ENCODE measurements at regions not wholly inside any gene's neighbourhood (a gene's known extent, or its start where the extent isn't known, plus 50 kb on each side); places are given as distances from the start of the nearest gene placed in this dataset.
"Not testable (repeated sequence)": the region's sequence is repeated elsewhere in the genome, so short reads cannot be mapped to it uniquely, and the experiment has no call there.

DNA sequence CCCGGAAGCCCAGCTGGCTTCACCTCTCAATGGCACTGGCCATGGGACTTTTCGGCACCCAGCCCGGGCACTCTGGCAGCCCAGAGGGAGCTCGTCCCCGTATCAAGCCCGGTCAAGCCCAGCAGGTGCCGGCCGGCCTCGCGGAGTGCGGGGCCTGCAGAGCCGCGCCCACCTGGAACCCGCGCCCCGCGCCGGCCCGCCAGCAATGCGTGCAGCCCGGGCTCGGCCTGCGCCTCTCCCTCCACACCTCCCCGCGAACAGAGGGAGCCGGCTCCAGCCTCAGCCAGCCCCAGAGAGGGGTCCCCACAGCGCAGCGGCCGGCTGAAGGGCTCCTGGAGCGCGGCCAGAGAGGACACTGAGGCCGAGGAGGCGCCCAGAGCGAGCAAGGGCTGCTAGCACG, 133.6 kb upstream of the FRG1 start:
- POLR2A ChIA-PET, result no interaction called here
- H3K4me3 ChIP-seq (ENCODE audit: low read depth, low read length), result no peak overlapping the region
- TF ChIP-seq, protein P1, sequence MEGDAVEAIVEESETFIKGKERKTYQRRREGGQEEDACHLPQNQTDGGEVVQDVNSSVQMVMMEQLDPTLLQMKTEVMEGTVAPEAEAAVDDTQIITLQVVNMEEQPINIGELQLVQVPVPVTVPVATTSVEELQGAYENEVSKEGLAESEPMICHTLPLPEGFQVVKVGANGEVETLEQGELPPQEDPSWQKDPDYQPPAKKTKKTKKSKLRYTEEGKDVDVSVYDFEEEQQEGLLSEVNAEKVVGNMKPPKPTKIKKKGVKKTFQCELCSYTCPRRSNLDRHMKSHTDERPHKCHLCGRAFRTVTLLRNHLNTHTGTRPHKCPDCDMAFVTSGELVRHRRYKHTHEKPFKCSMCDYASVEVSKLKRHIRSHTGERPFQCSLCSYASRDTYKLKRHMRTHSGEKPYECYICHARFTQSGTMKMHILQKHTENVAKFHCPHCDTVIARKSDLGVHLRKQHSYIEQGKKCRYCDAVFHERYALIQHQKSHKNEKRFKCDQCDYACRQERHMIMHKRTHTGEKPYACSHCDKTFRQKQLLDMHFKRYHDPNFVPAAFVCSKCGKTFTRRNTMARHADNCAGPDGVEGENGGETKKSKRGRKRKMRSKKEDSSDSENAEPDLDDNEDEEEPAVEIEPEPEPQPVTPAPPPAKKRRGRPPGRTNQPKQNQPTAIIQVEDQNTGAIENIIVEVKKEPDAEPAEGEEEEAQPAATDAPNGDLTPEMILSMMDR (IDR thresholded peaks at IDR 0.05; ENCODE audit: insufficient read depth, low read length, missing control alignments), result no peak
- no peak for DNase-seq (ENCODE audit: low read depth, low spot score)
- CTCF ChIA-PET, result no interaction called here

DNA sequence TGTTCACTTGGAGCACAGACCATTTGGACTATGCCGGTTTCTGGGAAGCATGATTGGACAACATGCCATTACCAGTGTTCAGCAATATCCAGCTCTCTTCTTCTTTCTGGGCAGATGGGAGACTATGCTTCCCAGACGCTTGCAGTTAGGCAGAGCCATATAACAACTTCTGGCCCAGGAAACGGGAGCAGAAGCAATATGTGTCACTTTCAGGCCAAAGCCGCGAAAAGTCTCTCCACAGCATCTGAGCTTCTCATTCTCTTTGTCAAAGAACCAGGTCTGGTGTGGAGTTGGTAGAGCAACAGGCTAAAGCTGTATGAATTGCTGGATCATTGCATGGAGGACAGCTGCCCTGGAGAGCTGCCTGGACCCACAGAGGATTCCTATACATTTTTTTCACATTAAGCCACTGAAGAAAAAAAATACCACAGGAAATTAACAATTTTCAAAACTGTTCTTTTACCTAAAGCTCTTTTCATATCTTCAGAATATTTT, 131.4 kb upstream of the FRG1 start:
- CTCF ChIA-PET, result interaction anchor here (1.3 kb wide), 1 partner anchor 16 kb away, joined by 7 read pairs; no protein-coding TSS in a partner anchor
- no peak for DNase-seq (ENCODE audit: low read depth, low spot score)
- TF ChIP-seq, protein P1 (IDR thresholded peaks at IDR 0.05; ENCODE audit: insufficient read depth, low read length, missing control alignments), result no peak
- POLR2A ChIA-PET, result no interaction called here
- no peak overlapping the region for H3K4me3 ChIP-seq (ENCODE audit: low read depth, low read length)

DNA sequence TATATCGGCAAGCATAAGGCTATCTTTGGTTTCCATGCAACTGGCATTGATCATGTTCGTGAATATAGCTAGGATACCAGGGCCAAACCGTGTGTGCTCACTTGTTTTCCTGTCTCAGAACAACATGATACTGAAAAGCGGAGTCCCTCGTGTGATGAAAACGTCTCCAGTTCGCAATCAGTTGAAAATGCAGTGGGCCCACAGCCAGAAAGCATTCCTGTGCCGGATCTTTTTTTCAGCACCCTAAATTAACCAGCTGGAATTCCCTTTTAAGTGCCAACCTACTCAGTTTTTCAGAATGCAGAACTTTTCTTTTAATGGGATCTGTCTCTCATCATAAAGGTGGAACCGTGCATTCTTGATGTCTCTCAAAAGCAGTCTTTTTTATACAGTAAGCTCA, 130.8 kb upstream of the FRG1 start:
- ChIA-PET CTCF (interaction anchor here (1.3 kb wide), 1 partner anchor 16 kb away, joined by 7 read pairs; no protein-coding TSS in a partner anchor), POLR2A (no interaction called here)
- TF ChIP-seq, protein P1 (IDR thresholded peaks at IDR 0.05; ENCODE audit: insufficient read depth, low read length, missing control alignments), result no peak
- no peak for DNase-seq (ENCODE audit: low read depth, low spot score)
- H3K4me3 ChIP-seq (ENCODE audit: low read depth, low read length), result no peak overlapping the region

DNA sequence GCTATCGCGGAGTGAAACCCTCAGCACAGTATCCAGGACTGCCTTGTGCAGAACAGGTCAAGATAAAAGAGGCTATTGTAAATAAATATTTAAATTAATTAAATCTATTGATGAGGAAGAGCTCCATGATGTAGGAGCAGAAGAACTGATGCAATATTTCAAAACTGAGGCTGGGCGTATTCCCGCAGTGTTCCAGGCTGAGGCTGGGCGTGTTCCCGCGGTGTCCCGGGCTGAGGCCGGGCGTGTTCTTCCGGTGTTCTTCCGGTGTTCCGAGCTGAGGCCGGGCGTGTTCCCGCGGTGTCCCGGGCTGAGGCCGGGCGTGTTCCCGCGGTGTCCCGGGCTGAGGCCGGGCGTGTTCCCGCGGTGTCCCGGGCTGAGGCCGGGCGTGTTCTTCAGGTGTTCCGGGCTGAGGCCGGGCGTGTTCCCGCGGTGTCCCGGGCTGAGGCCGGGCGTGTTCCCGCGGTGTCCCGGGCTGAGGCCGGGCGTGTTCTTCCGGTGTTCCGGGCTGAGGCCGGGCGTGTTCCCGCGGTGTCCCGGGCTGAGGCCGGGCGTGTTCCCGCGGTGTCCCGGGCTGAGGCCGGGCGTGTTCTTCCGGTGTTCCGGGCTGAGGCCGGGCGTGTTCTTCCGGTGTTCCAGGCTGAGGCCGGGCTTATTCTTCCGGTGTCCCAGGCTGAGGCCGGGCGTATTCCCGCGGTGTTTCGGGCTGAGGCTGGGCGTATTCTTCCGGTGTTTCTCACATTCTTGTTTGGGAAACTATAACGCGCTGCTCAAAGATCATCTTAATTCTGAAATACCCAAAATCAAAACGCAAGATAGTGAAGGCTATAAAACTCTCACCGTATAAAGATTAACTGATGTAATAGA, 130.1 kb upstream of the FRG1 start:
- DNase-seq (ENCODE audit: low read depth, low spot score); H3K4me3 ChIP-seq (ENCODE audit: low read depth, low read length); POLR2A ChIA-PET; CTCF ChIA-PET: not testable (repeated sequence)

DNA sequence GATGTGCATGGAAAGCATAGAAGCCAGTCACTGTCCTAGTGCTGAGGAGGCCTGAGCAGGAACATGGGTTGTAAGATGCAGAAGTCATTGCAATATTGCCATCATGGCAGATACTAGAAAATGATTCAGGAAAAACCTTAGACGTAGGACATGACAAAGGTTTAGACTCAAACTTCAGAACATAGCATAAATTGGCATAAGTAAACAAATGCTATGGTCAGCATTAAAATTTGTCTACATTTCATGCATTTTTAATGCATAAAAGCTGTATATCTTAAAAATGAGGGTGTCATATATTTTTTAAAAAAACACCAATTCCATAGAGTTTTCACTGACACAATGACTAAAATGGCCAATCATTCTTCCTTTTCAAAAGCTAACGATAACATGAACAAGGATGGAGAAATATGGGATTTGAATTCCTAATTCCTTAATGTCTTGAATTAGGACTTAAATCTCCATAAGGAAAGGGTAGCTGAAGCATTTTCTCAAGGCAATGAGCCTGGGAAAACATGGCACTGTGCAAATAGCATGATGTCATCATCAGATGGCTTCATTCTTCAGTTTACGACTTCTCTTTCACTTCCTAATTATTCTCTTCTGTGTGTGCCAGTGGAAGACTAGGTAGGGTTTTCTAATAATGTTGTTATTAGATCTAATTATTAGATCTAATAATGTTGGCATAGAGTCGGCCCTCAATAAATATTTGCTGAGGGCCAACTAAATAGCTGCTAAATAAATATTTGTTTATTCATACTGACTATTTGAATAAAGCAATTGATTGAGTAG, 125.1 kb upstream of the FRG1 start:
- DNase-seq (ENCODE audit: low read depth, low spot score), result no peak
- H3K4me3 ChIP-seq (ENCODE audit: low read depth, low read length), result no peak overlapping the region
- CTCF ChIA-PET, result no interaction called here
- POLR2A ChIA-PET, result no interaction called here
- TF ChIP-seq, protein P1 (IDR thresholded peaks at IDR 0.05; ENCODE audit: insufficient read depth, low read length, missing control alignments), result no peak

DNA sequence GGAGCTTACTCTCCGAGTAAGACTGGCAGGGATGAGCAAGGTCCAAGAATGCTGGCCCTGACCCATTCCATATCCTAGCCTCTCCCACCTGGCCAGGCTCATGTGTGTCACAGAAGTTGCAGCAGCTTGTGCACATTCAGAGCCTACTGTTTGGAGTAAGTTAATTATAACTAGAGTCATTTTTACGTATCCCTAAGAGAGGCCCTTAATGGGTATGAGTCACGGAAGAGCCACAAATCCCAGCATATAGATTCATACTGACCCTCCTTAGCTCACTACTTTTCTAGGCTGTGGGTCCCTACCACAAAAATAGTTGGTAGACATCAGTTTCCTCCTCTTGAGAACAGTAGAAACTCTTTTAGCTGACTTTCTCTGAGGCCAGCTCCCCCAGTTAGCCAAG, 118.3 kb upstream of the FRG1 start:
- POLR2A ChIA-PET, result no interaction called here
- TF ChIP-seq, protein P1 (IDR thresholded peaks at IDR 0.05; ENCODE audit: insufficient read depth, low read length, missing control alignments), result no peak
- DNase-seq (ENCODE audit: low read depth, low spot score), result no peak
- H3K4me3 ChIP-seq (ENCODE audit: low read depth, low read length), result no peak overlapping the region
- CTCF ChIA-PET, result interaction anchor here (0.7 kb wide), 1 partner anchor 9 kb away, joined by 3 read pairs; no protein-coding TSS in a partner anchor
